H1 (cell line): ENCODE measurements at regions not wholly inside any gene's neighbourhood (a gene's known extent, or its start where the extent isn't known, plus 50 kb on each side); places are given as distances from the start of the nearest gene placed in this dataset.

Experiments used
- BRCA1 ChIP-seq: IDR thresholded peaks from 2 replicates; pipeline ENCODE4 v1.6.1; 2012; ENCODE audit warnings: low read depth, low read length, improper control_type of control experiment
- CBX5 ChIP-seq: fragments of 300-800, 300-1000 bp; sonication (generic); IDR thresholded peaks from 2 replicates; pipeline ENCODE4 v1.7.1; 2016; ENCODE audit warnings: antibody characterized with exemption, low read length, low read depth
- CHD2 ChIP-seq: IDR thresholded peaks from 2 replicates; pipeline ENCODE4 v1.6.1; 2012; ENCODE audit warnings: low read length, improper control_type of control experiment
- CHD7 ChIP-seq: fragments of 300-600 bp; sonication (generic); IDR thresholded peaks from 2 replicates; pipeline ENCODE4 v1.7.1; 2012; ENCODE audit warnings: low read length, moderate library complexity, mild to moderate bottlenecking, inconsistent platforms; ENCODE audit not compliant: insufficient replicate concordance
- EZH2 ChIP-seq: fragments of 200-600 bp; sonication (generic); IDR thresholded peaks from 2 replicates; pipeline ENCODE4 v1.7.1; 2012; ENCODE audit warnings: low read depth, mild to moderate bottlenecking, moderate library complexity, low read length, inconsistent platforms; ENCODE audit not compliant: severe bottlenecking
- GTF2F1 ChIP-seq: IDR thresholded peaks from 2 replicates; pipeline ENCODE4 v1.6.1; 2012; ENCODE audit warnings: low read depth, low read length, improper control_type of control experiment, borderline replicate concordance
- HDAC6 ChIP-seq: IDR thresholded peaks from one replicate; pipeline ENCODE4 v1.7.1; 2012; ENCODE audit warnings: low read depth, mild to moderate bottlenecking, inconsistent platforms, low read length, moderate library complexity
- NANOG ChIP-seq: IDR thresholded peaks from 2 replicates; pipeline ENCODE4 v1.6.1; 2011; ENCODE audit warnings: low read length, low read depth, mild to moderate bottlenecking, inconsistent platforms; ENCODE audit not compliant: insufficient read depth, poor library complexity, severe bottlenecking
- PHF8 ChIP-seq: fragments of 200-600 bp; sonication (generic); conservative IDR thresholded peaks from 2 replicates; pipeline ENCODE4 v1.7.1; 2012; ENCODE audit warnings: low read depth, mild to moderate bottlenecking, inconsistent platforms, low read length, moderate library complexity
- RAD21 ChIP-seq, 2 experiments: IDR thresholded peaks in 1 of 2; conservative IDR thresholded peaks in 1 of 2; 2 replicates each; pipeline ENCODE4 v1.6.1; 2011; ENCODE audit warnings: low read depth in 2 of 2, low read length in 2 of 2, improper control_type of control experiment in 1 of 2, inconsistent platforms in 1 of 2, mild to moderate bottlenecking in 1 of 2, moderate library complexity in 1 of 2

DNA sequence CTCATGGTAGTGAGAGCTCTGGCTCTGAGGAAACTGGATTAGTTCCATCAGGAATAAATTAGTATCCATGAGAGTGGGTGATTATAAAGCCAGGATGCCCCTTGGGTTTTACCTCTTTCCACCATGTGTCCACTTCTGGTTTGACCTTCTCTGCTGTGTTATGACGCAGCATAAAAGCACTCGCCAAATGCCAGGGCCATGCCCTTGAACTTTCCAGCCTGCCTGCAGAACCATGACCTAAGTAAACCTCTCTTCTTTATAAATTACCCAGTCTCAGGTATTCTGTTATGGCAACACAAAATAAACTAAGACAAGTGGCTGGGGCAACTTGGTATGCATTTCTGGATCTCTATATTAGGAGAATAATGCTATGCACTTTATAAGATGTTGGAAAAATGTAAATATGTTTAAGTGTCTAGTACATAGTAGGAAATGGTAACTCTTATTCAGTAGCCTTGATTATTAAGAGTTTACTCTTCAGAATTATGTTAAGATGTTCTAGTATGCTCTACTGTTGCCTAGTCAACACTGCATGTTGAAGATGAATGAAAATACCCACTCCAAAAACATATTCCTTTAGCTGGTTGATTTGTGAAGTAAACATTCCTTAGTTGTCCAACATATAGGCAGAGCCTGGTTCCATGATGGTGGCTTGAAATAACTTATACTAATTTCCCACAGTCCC is 455.6 kb upstream of the TMPO start (continued):
- TF ChIP-seq CHD7 (no peak), EZH2 (no peak), CBX5 (no peak), RAD21 (IDR thresholded peaks at IDR 0.05 in 1 of 2, conservative IDR thresholded peaks at IDR 0.05 in 1 of 2; ENCODE audit: low read depth in 2 of 2, low read length in 2 of 2) (no peak), GTF2F1 (no peak), HDAC6 (no peak), PHF8 (no peak), BRCA1 (no peak), NANOG (no peak), CHD2 (no peak)
